Left renal cortex interstitium (tissue), 4 donors: ENCODE measurements at regions not wholly inside any gene's neighbourhood (a gene's known extent, or its start where the extent isn't known, plus 50 kb on each side); places are given as distances from the start of the nearest gene placed in this dataset.
"Not testable (repeated sequence)": the region's sequence is repeated elsewhere in the genome, so short reads cannot be mapped to it uniquely, and the experiment has no call there.

Source experiments
- DNase-seq, 4 donors: peaks; one replicate each; pipeline ENCODE4 v3.0.0-alpha.2; 2013; ENCODE audit warnings: low read depth in 4 of 4, low spot score in 2 of 4, missing footprints in 1 of 4

DNA sequence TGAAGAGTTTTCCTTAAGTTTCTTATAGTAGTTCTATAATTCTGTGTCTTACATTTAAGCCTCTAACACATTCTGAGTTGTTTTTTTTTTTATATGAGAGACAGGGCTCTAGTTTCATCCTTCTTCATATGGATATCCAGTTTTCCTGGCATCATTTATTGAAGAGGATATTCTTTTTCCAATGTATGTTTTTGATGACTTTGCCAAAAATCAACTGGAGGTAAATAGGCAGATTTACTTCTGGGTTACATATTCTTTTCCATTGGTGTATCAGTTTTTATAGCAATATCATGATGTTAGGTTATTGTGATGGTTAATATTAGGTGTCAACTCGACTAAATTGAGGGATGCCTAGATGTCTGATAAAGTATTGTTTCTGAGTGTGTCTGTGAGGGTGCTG lies 650.7 kb upstream of the GRID2 start:
- DNase-seq = no peak

DNA sequence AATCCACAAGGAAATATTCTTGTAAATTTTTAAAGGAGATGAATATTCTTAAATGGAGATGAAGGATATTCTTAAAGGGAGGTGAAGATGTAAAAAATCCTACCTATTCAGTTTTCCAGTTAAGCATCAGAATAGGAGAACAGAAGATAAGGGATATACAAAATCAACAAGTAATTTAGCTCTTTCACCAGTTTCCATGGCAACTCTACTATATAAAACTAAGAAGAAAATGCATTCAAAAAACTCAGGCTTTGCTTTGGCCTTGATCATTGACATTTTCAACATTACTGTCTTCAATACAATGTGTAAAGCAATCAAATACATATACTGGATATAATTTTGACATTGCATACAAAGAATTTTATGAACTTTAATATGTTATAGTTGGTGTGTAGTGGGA lies 622.7 kb upstream of the GRID2 start:
- DNase-seq = no peak

DNA sequence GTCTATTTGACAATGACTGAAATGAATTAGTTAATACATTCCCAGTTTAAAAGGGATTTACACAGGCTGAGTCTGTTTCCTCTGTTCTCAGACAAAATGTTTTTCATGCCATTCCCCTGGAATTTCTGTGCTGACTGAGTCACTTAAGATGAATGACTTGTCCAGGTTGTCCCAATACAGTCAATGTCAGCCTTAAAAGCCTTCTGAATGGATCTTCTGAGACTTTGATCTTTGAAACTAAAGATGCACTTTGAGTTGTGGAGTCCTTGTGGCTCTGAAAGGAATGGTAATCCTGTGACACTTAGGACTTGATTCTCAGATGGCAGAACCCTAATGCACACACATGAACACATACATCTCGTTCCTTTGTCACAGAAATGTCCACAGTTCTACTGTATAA lies 622.2 kb upstream of the GRID2 start:
- no peak for DNase-seq

DNA sequence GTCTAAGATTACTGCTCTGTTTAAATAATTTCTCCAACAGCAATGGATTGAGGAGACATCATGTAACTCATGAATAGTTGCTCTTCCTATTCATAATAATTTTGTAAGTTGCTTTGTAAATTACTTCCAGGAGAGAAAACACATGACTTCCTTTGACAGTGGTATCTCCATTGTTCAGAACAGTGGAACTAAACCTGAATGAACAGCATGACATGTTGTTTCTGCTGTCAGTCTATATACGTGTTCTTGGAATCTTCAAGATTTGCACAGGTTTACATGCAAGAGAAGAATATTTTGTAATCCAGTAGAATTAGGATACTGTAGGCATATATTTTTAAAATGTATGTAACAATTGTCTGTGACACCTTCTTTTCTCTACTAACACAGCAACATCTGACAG lies 618.8 kb upstream of the GRID2 start:
- no peak for DNase-seq

DNA sequence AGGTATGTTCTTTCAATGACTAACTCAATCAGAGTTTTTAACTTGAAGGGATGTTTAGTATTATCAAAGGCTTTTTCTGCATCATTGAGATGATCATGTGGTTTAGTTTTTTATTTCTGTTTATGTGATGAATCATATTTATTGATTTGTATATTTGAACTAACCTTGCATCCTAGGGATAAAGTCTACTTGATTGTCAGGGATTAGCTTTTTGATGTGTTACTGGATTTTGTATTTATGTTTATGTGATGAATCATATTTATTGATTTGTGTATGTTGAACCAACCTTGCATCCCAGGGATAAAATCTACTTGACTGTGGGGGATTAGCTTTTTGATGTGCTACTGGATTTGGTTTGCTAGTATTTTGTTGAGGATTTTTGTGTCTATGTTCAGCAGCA lies 615.4 kb upstream of the GRID2 start:
- no peak for DNase-seq

DNA sequence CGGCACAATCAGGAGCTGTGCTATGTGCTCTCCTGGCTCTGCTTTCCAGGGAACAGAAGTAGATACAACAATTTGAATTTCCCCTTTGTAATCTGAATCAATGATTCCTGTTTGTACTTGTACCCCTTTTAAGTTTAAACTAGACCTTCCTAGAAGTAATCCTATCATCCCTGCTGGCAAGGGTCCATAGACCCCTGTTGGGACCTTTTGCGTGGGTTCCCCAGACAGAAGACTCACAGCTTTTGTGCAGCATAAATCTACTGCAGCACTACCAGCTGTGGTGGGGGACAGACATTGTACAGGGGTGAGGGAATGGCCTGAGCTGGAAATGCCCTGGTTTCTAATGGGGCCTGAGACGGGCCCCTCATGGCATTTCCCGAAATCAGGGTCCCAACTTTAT lies 604.1 kb upstream of the GRID2 start:
- DNase-seq = not testable (repeated sequence)

DNA sequence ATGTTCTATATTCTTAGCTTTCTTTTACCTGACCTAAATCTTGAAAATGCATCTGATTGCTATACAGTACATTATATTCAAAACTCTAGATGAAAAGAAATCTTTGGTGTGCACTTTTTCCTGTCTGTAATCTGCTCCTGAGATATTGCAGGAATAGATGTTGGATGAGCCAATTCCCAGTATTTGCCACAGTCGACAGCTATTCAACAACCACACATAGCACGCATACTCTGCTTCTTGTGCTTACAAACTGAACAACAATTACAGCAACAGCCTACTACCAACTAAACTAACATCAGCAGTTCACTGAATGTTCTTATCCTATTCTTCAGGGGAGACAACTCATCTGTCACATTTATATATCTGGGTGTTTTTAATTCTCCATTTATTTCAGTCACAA lies 573.9 kb upstream of the GRID2 start:
- no peak for DNase-seq

DNA sequence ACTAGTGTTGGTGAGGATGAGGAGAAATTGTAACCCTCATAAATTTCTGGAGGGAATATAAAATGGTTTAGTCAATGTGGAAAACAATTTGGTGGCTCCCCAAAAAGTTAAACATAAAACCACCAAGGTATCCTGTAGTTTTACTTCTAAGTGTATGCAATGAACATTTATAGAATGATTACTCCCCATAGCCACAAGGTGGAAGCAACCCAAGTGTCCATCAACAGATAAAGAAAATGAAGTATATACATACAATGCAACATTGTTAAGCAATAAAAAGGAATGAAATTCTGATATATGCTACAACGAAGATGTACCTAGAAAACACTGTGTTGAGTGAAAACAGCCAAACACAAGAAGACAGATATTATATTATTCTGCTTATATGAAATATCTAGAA lies 569.1 kb upstream of the GRID2 start:
- DNase-seq = no peak

DNA sequence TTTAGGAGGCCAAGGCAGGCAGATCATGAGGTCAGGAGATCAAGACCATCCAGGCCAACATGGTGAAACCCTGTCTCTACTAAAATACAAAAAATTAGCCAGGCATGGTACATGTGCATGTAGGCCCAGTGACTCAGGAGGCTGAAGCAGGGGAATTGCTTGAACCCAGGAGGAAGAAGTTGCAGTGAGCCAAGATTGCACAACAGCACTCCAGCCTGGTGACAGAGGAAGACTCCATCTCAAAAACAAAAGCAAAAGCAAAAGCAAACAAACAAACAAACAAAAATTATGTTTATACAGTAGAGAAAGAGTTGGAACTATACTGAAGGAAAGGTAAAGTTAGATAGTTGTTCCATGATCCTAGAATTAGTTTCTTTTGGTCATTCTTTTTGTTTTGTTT lies 564.9 kb upstream of the GRID2 start:
- DNase-seq = not testable (repeated sequence)

DNA sequence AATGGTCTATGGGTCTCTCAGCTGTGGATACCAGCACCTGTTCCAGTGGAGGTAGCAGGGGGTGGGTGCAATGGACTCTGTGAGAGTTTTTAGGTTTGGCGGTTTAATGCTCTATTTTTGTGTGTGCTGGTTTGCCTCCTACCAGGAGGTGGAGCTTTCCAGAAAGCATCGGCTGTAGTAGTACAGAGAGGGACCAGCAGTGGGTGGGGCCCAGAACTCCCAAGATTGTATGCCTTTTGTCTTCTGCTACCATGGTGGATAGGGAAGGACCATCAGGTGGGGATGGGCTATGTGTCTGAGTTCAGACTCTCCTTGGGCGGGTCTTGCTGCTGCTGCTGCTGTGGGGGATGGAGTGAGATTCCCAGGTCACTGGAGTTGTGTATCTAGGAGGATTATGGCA lies 557.2 kb upstream of the GRID2 start:
- no peak for DNase-seq

DNA sequence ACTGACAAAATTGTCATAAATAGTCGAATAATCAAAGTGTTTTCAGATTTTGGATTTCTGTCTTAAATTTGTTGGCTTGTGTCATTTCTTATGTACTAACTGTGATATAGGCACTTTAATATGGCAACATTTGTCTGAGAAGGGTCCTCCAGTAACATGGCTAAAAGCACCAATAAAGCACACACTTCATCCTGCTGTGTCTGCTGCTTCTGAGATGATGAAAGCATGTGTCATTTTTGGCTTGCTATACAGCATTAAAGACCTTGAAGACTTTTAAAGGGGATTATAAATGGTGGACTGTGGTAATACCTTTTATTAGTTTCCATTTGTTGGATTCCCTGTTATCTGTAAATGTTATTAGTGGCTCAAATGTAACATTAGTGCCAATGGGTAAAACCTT lies 551.8 kb upstream of the GRID2 start:
- no peak for DNase-seq

DNA sequence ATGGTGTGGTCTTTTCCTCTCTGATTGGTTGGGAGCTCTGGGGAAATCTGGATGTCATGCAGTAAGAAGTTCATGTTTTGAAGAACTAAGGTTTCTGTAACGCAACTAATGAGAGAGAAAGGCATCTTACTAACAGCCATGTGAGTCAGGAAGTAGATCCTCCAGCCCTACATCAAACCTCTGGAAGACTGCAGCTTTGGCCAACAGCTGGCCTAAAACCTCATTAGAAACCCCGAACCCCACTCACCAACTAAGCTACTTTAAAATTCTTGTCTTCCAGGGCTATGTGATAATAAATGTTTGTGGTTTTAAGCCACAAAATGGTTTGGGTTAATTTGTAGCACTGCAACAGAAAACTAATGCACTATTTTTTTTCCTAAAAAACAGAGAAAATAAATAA lies 549.0 kb upstream of the GRID2 start:
- DNase-seq = no peak

DNA sequence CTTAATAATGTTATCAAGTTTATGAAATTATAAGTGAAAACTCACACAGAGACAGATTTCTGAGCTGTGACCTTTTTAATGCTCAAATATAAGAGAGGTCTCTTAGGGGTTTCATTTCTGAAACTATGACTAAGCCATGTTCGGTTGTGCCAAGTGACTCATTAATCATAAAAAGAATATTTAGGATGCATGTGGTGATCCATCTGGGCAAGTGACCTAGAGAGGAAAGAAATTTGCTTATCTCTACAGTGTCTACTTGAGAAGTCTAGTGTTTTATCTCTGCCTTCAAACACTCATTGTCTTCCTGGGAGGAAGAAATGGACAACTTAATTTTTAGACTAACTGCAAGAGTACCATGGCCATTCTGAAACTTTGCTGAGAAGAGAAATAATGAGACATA lies 545.3 kb upstream of the GRID2 start:
- no peak for DNase-seq

DNA sequence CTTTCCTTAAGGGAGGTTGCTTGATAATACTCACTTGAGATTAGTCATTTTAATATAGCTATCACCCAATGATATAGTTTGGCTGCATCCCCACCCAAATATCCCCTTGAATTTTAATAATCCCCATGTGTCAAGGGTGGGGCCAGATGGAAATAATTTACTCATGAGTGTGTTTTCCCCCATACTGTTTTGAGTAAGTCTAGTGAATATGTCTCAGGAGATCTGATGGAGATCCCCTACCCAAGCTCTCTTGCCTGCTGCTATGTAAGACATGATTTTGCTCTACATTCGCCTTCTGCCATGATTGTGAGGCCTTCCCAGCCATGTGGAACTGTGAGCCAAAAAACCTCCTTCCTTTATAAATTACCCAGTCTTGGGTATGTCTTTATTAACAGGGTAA lies 539.7 kb upstream of the GRID2 start:
- DNase-seq = no peak

DNA sequence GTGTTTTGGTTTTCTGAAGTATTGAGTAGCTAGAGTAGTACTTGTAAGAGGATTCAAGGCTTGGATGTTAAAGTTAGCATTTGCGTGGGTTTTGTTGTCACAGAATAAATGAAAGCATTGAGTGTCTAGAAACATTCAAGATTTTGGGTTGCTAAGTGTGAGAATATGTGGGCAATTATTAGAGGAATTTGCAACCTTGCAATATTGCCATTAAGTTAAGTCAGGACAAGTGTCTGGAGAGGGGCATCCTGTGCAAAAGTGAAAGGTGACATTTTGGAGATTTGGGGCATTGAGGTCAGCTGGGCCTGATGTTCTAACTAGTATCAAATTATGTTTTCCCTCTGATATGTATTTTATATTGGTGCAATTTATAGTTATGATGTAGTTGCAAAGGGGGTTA lies 533.9 kb upstream of the GRID2 start:
- no peak for DNase-seq

DNA sequence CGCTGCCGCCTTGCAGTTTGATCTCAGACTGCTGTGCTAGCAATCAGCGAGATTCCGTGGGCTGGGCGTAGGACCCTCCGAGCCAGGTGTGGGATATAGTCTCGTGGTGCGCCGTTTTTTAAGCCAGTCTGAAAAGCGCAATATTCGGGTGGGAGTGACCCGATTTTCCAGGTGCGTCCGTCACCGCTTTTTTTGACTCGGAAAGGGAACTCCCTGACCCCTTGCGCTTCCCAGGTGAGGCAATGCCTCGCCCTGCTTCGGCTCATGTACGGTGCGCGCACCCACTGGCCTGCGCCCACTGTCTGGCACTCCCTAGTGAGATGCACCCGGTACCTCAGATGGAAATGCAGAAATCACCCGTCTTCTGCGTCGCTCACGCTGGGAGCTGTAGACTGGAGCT lies 512.1 kb upstream of the GRID2 start:
- not testable (repeated sequence) for DNase-seq

DNA sequence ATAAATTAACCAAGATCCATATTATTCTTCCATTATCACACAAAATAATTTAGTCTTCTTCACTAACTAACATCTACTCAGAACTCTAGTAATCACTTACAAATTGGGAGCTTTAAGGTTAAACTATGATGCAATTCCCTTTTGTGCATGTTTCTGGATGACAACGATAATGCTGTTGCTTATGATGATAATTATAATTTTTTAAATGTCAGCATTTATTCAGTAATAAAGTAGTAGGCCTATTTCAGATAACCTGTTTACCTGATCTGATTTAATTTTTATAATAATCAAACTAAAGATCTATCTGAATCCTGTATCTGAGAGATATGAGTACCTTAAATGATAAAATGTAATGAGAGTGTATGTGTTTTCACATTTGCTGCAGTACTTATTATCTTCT lies 507.8 kb upstream of the GRID2 start:
- no peak for DNase-seq

DNA sequence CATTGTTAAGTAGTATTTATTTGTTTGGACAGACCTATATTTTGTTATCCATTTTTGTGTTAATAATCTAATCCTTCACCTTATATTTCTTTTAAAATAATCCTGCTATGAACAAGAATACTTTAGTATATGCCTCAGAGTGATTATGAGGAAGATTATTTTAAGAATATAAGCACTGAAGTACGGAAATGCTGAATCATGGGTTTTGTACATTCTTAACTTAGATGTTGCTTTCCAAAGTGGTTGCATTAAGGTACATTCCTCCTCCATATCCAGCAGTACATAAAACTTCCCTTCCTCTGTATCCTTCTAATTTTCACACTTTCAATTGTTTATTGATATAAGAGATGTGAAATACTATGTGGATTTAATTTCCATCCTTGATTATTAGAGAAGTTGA lies 491.4 kb upstream of the GRID2 start:
- no peak for DNase-seq

DNA sequence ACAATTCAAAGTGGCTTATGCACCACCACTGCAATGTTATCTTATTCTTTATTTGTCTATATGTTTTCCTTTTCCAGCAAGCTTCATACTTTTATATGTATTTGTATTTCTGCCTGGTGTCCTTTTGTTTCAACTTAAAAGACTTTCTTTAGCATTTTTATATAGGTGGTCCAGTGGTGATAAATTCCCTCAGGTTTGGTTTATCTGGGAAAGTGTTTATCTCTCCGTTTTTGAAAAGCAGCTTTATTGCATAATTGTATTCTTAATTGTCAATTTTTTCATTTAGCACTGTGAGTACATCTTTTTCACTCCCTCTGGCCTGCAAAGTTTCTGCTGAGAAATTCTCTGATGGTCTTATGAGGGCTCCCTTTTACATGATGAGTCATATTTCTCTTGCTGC lies 479.0 kb upstream of the GRID2 start:
- DNase-seq = no peak

DNA sequence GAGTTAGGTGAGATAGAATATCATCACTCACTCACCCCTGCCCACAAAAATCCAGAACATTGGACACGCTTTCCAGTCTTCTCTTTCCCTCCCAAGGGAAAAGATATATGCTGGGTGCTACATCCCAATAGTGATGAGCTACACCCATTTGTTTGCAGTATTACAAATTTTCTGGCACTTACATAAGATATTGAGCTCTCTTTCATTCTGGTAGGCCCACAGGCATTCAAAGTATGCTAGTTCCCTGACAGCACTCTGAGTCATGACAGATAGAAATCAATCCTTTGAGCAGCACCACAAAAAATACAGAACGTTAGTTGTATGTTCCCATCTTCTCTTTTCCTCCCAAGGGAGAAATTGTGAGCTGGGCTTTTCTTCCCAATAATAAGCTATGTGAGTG lies 477.6 kb upstream of the GRID2 start:
- DNase-seq = no peak

DNA sequence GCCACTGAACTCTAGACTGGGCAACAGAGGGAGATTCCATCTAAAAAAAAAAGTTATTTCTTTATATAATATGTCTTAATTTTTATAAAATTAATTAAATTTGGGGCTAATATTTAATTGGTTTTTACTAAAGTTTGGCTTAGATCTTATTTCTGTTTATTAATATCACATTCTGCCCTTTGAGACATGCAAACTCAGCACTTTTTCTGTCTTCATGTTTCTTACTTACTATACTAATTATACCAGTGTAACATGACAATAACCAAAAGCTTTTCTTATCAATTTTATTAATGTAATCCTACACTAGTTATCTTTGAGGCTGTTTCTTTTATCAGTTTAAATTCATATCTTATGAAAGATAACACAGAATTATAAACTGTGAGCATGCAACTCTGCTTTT lies 475.9 kb upstream of the GRID2 start:
- no peak for DNase-seq

DNA sequence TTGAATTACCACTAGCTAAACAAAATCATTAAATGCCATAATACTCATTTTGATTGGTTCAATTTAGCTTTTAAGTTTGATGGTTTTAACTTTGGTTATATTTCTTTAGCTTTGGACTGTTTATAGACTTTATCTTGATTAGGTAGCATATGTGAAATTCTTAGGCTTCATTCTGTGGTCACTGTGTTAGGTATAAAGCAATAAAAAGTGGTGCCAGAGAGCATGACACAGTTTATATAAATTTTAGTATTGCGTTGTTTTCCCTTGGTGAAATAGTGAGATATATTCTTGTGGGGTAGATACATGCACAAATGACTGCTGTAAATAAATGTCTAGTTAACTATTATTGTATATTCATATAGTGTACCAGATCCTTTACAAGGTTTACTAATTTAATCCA lies 474.2 kb upstream of the GRID2 start:
- no peak for DNase-seq

DNA sequence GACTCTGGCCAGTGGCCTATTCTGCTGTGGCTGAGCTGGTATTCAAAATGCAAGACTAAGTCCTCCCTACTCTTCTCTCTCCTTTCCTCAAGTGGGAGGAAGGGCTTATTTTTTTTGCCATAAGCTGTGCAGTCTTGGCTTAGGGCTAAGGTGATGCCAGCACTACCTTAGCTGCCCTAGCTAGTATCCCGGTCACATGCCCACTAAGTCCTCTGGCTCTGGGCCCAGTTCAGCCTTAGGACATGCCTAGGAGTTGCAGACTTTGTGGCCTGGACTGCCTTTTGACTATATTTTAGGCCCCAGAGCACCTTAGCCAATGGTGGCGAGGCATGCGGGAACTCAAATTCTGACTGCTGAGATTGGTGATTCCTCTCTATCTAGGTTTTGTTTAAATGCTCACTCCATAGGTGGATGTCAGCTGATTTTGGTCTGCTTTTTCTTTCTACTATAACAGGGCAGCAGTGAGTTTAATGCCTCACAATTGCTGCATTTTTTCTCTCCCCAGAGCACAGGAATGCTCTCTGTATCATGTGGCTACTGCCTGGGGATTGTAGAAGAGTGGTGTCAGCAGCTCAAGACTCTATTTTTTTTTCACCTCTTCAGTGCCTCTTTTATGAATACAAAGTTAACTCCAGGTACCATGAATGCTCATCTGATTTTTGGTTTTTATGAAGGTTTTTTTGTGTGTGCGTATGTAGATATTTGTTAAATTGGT lies 472.9 kb upstream of the GRID2 start:
- DNase-seq = no peak
